SJCRH30 (cell line): ENCODE measurements at regions not wholly inside any gene's neighbourhood (a gene's known extent, or its start where the extent isn't known, plus 50 kb on each side); places are given as distances from the start of the nearest gene placed in this dataset.

Experiments
- DNase-seq, 2 experiments: peaks; one replicate each; pipeline ENCODE4 v3.0.0-alpha.2; 2015 to 2020
- H3K27ac ChIP-seq: fragments of 250-450 bp; sonication (Bioruptor Pico); 2 replicates; pipeline ENCODE4 v1.5.1; 2020; ENCODE audit warnings: mild to moderate bottlenecking, moderate library complexity
- H3K27me3 ChIP-seq: fragments of 250-450 bp; sonication (Bioruptor Pico); 2 replicates; pipeline ENCODE4 v1.5.1; 2020; ENCODE audit warnings: mild to moderate bottlenecking, moderate library complexity
- H3K36me3 ChIP-seq: fragments of 250-450 bp; sonication (Bioruptor Pico); 2 replicates; pipeline ENCODE4 v1.5.1; 2020; ENCODE audit warnings: mild to moderate bottlenecking, moderate library complexity
- H3K4me1 ChIP-seq: fragments of 250-450 bp; sonication (Bioruptor Pico); 2 replicates; pipeline ENCODE4 v1.5.1; 2020; ENCODE audit warnings: mild to moderate bottlenecking, moderate library complexity
- H3K4me3 ChIP-seq: fragments of 250-450 bp; sonication (Bioruptor Pico); 2 replicates; pipeline ENCODE4 v1.5.1; 2020; ENCODE audit warnings: mild to moderate bottlenecking, moderate library complexity
- H3K9me3 ChIP-seq: fragments of 250-450 bp; sonication (Bioruptor Pico); replicated peaks from 2 replicates; pipeline ENCODE4 v1.5.1; 2020; ENCODE audit warnings: mild to moderate bottlenecking, moderate library complexity

DNA sequence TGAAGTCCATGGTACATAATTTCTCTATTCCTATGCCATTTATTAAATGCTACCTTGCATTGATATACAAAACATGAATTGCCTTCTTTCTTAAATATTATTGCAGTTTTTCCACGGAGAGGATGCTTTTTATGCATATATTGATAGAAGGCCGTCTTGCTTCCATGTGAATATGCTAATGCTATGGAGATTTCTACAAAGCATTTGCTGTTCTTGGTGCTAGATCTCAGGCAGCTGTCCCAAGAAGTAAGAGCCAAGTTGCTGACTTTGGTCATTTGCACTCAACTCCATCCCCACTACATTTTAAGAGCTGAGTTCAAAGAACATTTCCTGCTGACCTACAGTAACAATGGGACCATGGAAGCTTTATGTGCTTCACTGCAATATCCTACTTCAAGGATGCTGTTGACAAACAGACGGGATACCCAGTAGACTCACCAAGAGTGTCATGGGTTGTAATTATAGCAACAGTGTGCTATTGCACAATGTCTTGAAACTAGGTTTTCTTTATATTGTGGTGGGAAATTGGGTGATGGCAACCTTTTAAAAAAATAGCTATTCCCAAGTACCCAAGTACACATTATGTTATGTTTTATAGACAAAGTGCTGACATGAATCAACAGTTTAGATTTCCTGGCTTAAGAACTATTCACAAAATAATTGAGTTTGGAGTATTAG is 1172.4 kb upstream of the PIK3C3 start:
- Histone ChIP-seq H3K27ac (no peak overlapping the region), H3K27me3 (no peaks in the 10 kb centered on the region), H3K4me3 (no peak overlapping the region), H3K36me3 (no peaks in the 10 kb centered on the region), H3K9me3 (no peaks in the 10 kb centered on the region), H3K4me1 (no peaks in the 10 kb centered on the region)
- DNase-seq = no peak

DNA sequence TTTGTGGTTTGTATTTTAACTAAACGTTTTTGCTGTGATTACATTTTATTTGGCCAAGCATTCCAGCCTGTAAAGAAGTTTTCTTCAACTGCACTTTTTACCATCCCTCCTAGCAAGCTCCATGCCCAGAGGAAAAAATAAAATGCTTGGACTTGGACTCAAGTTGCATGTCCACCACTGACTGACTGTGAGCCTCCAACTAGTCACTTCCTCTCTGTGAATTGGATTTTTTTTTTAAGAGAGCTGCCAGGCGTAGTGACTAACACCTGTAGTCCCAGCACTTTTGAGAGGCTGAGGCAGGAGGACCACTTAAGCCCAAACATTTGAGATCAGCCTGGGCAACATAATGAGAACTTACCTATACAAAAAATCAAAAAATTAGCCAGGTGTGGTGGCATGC is 1185.2 kb upstream of the PIK3C3 start:
- H3K9me3 ChIP-seq = no peaks in the 10 kb centered on the region
- no peak for DNase-seq
- H3K4me3 ChIP-seq = no peak overlapping the region
- H3K27ac ChIP-seq = no peak overlapping the region
- H3K36me3 ChIP-seq = no peaks in the 10 kb centered on the region
- no peaks in the 10 kb centered on the region for H3K4me1 ChIP-seq
- H3K27me3 ChIP-seq = no peaks in the 10 kb centered on the region

DNA sequence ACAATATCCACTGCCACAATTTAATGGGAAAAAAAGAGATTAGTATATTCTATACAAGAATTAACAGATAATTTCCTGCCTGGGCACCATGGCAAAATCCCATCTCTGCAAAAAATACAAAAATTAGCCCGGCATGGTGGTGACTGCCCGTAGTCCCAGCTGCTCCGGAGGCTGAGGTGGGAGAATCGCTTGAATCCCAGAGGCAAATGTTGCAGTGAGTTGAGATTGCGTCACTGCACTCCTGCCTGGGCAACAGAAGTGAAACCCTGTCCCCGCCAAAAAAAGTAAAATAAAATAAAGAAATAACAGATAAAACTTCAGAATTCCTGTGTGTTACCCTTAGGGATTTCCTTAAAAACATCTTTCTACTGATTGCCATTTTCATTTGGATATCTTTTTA is 1194.8 kb upstream of the PIK3C3 start:
- Histone ChIP-seq H3K36me3 (no peaks in the 10 kb centered on the region), H3K27ac (no peak overlapping the region), H3K27me3 (no peaks in the 10 kb centered on the region), H3K4me3 (no peak overlapping the region), H3K9me3 (no peaks in the 10 kb centered on the region), H3K4me1 (no peaks in the 10 kb centered on the region)
- DNase-seq = no peak

DNA sequence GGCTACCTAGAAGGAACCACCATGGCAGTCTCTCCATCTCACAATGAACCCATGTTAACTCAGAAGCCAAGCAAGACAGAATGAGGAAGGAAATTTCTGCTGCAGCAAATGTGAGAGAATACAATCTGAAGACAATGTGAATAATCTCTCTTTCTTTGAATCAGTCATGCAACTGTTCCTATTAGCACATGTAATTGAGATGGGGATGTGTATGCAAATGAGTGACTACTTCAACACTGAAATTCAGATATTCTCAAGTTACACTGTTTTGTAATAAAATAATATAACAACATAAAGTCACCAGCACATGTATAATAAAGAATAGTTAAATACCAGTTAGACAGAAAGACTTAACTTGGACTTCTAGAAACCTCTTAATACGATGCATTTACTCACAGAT is 1200.6 kb upstream of the PIK3C3 start:
- no peak for DNase-seq
- Histone ChIP-seq H3K4me3 (no peak overlapping the region), H3K36me3 (no peaks in the 10 kb centered on the region), H3K27me3 (no peaks in the 10 kb centered on the region), H3K9me3 (no peaks in the 10 kb centered on the region), H3K4me1 (no peaks in the 10 kb centered on the region), H3K27ac (no peak overlapping the region)

DNA sequence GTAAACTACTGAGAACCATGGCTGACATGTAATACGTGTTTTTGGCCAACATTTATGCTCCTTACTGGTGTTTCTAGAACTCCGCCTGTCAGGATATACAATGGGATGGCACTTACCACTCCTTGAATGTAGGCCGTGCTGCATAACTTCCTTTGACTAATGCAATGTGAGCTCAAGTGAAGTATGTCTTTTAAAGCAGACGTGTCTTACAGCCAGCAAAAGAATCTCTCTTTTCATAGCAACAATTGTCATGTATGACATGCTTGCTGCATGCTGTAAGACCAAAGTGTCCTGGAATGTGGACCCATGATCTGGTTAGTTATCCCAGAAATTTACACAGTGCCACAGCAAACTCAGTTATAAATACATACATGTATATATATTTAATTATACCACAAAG is 1202.7 kb upstream of the PIK3C3 start:
- Histone ChIP-seq H3K36me3 (no peaks in the 10 kb centered on the region), H3K4me1 (no peaks in the 10 kb centered on the region), H3K9me3 (no peaks in the 10 kb centered on the region), H3K27me3 (no peaks in the 10 kb centered on the region), H3K4me3 (no peak overlapping the region), H3K27ac (no peak overlapping the region)
- no peak for DNase-seq

DNA sequence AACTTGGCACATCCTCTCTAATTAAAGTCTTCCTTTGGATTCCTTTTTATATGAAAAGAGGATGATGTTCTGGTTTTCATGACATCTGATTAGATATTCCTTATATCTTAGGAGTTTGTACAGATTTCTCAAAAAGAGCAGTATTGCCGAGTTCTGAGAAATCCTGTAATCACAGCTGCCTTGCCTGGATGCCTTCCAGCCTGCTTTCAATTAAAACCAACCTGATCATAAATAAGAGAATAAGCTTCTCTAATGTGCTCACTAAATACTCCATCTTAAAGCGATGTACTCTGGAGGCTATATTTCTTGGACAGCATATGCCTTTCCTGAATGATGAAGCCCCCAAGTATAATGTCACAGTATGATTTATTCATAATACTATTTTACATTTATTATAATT is 1203.8 kb upstream of the PIK3C3 start:
- no peak for DNase-seq
- Histone ChIP-seq H3K36me3 (no peaks in the 10 kb centered on the region), H3K4me1 (no peaks in the 10 kb centered on the region), H3K9me3 (no peaks in the 10 kb centered on the region), H3K27me3 (no peaks in the 10 kb centered on the region), H3K27ac (no peak overlapping the region), H3K4me3 (no peak overlapping the region)

DNA sequence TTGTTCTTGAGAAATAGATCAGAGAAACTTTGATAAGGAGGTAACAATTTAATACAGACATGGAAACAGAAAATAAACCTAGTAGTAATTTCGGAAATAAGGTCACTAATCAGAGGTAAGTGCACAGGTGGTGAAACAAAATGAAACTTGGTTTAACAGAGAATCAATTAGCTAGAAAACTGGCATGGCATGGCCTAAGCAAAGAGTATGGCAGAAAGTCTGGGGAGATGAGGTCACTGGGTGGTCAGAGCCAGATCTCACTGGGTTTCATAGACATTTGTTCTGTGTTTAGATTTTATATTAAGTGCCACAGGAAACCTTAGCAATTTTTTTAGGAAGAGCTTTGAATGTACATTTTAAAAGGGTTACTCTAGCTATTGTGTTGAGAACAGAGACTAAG is 1216.0 kb upstream of the PIK3C3 start:
- H3K4me3 ChIP-seq = no peak overlapping the region
- no peak for DNase-seq
- H3K9me3 ChIP-seq = no peaks in the 10 kb centered on the region
- H3K4me1 ChIP-seq = no peaks in the 10 kb centered on the region
- H3K27ac ChIP-seq = no peak overlapping the region
- H3K36me3 ChIP-seq = no peaks in the 10 kb centered on the region
- H3K27me3 ChIP-seq = no peaks in the 10 kb centered on the region

DNA sequence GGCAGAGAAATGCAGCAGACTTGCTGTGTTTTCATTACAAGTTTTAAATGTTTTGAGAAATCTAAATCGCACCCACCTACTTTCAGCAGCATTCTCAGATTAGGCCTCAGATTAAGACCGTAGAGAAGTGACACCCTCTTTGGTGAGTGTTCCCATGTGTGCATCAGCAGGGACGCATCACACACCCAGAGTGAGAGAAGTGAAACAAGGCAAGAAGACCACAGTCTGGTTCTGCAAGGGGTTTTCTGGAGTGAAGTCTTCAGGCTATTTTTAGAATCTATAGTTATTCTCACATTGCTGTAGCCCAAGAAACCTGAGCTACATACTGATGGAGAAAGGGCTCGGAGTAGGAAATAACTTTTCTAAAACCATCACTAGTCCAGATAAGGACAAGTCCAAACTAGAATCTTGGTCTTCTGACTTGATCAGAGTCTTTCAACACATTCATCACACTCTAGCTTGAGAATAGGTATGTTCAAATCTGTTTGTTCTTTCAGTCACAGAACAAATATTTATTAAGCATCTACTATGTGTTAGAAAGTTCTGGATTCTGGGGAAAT is 1216.6 kb upstream of the PIK3C3 start:
- Histone ChIP-seq H3K4me3 (no peak overlapping the region), H3K27me3 (no peaks in the 10 kb centered on the region), H3K9me3 (no peaks in the 10 kb centered on the region), H3K4me1 (no peaks in the 10 kb centered on the region), H3K27ac (no peak overlapping the region), H3K36me3 (no peaks in the 10 kb centered on the region)
- no peak for DNase-seq

DNA sequence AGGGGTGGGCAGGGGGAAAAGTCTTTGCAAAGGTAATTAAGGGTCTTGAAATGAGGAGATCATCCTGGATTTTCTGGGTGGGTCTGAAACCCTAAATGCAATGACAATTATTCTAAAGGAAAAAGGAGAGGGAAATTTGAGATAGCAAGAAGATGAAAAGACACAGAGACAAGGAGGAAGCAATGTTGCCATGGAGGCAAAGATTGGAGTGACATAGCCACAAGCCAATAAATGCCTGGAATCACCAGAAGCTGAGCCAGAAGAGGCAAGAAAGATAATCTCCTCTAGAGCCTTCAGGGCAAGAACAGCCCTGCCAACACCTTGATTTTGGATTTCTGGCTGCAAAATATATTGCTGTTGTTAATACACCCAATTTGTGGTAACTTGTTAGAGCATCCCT is 1246.3 kb upstream of the PIK3C3 start:
- Histone ChIP-seq H3K27ac (no peak overlapping the region), H3K36me3 (no peaks in the 10 kb centered on the region), H3K4me1 (no peaks in the 10 kb centered on the region), H3K27me3 (no peaks in the 10 kb centered on the region), H3K9me3 (no peaks in the 10 kb centered on the region), H3K4me3 (no peak overlapping the region)
- no peak for DNase-seq

DNA sequence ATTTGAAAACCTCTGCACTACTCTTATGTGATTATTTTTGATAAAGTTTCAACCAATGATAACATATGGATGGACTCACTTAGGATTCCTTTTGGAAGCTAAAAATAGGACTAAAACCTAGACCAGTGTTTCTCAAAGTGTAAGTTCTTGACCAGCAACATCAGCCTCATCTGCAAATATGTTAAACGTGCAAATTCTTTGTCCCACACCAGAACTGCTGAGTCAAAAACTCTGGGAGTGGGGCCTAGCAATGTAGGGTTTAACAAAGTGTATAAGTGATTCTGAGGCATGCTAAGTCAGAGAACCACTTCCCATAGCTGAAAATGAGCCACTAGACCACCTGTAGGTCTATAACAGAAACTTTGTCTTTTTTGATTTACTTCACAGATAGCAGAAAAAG is 1247.2 kb upstream of the PIK3C3 start:
- Histone ChIP-seq H3K27me3 (no peaks in the 10 kb centered on the region), H3K27ac (no peak overlapping the region), H3K4me3 (no peak overlapping the region), H3K9me3 (no peaks in the 10 kb centered on the region), H3K36me3 (no peaks in the 10 kb centered on the region), H3K4me1 (no peaks in the 10 kb centered on the region)
- no peak for DNase-seq

DNA sequence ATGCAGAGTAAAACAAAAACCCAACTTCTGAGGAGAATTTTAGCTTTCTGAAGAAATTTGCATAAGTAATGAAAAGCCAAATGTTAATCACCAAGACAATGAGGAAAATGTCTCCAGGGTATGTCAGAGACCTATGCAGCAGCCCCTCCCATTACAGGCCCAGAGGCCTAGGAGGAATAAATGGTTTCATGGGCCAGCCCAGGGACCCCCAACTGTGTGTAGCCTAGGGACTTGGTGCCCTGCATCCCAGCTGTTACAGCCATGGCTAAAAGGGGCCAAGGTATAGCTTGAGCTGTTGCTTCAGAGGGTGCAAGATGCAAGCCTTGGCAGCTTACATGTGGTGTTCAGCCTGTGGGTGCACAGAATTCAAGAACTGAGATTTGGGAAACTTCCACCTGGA is 1256.9 kb upstream of the PIK3C3 start:
- Histone ChIP-seq H3K27me3 (no peaks in the 10 kb centered on the region), H3K4me1 (no peaks in the 10 kb centered on the region), H3K36me3 (no peaks in the 10 kb centered on the region), H3K9me3 (no peaks in the 10 kb centered on the region), H3K27ac (no peak overlapping the region), H3K4me3 (no peak overlapping the region)
- no peak for DNase-seq

DNA sequence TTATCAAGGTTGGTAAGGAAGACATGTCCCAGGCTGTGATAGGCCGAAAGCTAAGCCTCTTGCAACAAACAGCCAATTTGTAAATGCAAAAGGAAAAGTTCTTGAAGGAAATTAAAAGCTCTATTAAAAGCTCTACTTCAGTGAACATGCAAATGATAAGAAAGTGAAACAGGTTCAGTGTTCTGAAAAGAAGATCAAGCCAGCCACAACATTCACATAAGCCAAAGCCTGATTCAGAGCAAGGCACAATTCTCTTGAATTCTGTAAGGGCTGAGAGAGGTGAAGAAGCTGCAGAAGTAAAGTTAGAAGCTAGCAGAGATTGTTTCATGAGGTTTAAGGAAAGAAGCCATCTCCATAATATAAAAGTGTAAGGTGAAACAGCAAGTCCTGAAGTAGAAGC is 1259.5 kb upstream of the PIK3C3 start:
- DNase-seq = no peak
- H3K27me3 ChIP-seq = no peaks in the 10 kb centered on the region
- no peaks in the 10 kb centered on the region for H3K9me3 ChIP-seq
- H3K4me1 ChIP-seq = no peaks in the 10 kb centered on the region
- H3K27ac ChIP-seq = no peak overlapping the region
- no peak overlapping the region for H3K4me3 ChIP-seq
- H3K36me3 ChIP-seq = no peaks in the 10 kb centered on the region

DNA sequence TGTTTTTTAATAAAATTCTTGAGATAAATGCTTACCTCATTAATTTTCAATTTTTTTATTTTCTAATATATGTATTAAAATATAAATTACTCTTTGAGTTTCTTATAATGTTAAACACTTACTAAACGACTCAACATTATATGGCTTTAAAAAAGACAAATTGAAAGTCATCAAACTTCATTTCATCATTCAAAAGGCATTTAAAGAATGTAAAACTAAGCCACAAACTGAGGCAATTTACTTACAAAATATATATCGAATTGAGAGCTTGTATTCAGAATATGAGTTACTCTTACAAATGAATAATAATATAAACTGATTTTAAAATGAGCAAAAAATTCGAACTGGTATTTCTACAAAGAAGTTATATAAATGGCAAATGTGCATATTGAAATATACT is 1262.2 kb upstream of the PIK3C3 start:
- no peaks in the 10 kb centered on the region for H3K9me3 ChIP-seq
- H3K4me3 ChIP-seq = no peak overlapping the region
- DNase-seq = no peak
- H3K27me3 ChIP-seq = no peaks in the 10 kb centered on the region
- no peaks in the 10 kb centered on the region for H3K4me1 ChIP-seq
- H3K36me3 ChIP-seq = no peaks in the 10 kb centered on the region
- H3K27ac ChIP-seq = no peak overlapping the region

DNA sequence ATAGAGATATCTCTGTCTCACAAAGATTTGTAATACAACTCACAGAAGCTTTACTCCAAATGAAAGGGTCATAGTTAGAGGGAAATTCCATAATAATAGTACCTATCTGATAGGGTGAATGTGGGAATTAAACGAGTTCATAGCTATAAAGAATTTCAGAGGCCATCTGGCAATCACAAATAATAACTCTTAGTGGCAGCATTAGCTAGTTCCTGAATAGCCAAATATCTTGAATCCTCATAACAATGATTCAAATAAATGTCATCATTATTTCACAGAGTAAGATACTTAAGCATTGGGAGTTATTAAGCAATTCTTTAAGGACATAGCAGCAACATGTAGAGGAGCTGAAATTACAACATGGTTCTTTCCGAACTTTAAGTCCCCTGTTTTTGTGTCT is 1265.0 kb upstream of the PIK3C3 start:
- Histone ChIP-seq H3K27me3 (no peaks in the 10 kb centered on the region), H3K4me3 (no peak overlapping the region), H3K36me3 (no peaks in the 10 kb centered on the region), H3K27ac (no peak overlapping the region), H3K4me1 (no peaks in the 10 kb centered on the region), H3K9me3 (no peaks in the 10 kb centered on the region)
- no peak for DNase-seq

DNA sequence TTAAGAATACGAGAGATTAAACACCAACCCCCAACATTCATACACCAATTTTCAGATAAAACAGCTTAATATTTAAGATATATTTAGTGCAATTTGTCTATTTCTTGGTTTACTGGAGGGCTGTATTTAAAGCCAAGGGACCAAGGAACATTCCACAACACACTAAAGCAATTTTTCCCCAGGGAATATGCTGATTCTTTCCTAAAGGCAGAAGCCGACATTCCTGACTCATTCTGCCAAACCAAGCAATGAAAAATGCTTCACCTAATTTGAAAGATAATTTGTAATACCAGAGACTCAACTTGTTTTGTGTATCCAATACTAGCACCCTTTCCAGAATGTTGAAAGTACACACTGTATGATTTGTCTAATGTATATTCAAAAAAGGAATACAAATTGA is 1267.6 kb upstream of the PIK3C3 start:
- no peaks in the 10 kb centered on the region for H3K9me3 ChIP-seq
- no peak overlapping the region for H3K4me3 ChIP-seq
- H3K27me3 ChIP-seq = no peaks in the 10 kb centered on the region
- H3K4me1 ChIP-seq = no peaks in the 10 kb centered on the region
- no peaks in the 10 kb centered on the region for H3K36me3 ChIP-seq
- no peak for DNase-seq
- H3K27ac ChIP-seq = no peak overlapping the region

DNA sequence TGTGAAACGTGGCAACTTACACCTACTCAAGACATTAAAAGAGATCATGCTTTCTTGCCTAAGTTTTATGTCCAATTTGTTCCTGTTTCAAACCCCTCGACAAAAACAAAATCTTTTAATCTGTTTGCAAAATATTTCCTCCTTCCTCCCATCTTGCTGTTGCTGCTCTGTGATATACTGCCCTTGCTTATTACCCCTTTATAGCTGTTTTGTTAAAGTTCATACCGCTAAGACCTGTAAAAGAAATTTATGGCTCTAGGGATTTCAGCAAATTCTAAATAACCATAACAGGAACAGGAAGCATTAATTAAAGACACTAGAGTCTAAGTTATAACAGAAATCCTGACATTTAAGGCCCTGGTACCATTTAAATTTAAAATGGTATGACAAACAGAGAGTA is 1268.2 kb upstream of the PIK3C3 start:
- H3K27ac ChIP-seq = no peak overlapping the region

More for the DNA sequence above, 1268.2 kb upstream of the PIK3C3 start:
- H3K9me3 ChIP-seq = no peaks in the 10 kb centered on the region
- H3K36me3 ChIP-seq = no peaks in the 10 kb centered on the region
- no peaks in the 10 kb centered on the region for H3K4me1 ChIP-seq
- H3K4me3 ChIP-seq = no peak overlapping the region
- H3K27me3 ChIP-seq = no peaks in the 10 kb centered on the region
- no peak for DNase-seq
